ENCODE measurements at regions not wholly inside any gene's neighbourhood (a gene's known extent, or its start where the extent isn't known, plus 50 kb on each side); places are given as distances from the start of the nearest gene placed in this dataset.

DNA sequence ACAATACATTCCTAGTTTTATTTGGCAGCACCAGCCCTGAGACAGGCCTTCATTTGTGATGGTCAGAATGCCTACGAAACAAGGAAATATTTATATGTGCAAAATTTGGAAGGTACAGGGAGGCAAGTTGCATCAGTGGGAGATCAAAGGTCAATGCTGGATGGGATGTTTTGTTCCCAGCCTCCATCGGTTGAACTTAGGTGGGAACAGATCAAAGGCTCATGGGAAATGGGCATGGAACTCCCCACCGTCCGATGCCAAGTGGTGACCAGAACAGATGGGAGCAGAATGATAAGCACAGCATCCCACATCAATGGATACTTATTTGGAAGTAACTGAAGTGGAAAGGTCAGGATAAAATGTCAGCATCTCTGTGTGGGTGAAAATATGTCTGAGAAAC is 177.7 kb upstream of the TNFAIP3 start:
- no peak for DNase-seq

GRCh38 chr6:137690034-137690433 is 177.0 kb upstream of the TNFAIP3 start:
- DNase-seq = no peak

GRCh38 chr6:137690721-137691120 is 176.3 kb upstream of the TNFAIP3 start:
- DNase-seq = no peak

- no peak for DNase-seq
Measured at GRCh38 chr6:137692308-137692707, 174.8 kb upstream of the TNFAIP3 start.

GRCh38 chr6:137692806-137693205 is 174.3 kb upstream of the TNFAIP3 start:
- no peak for DNase-seq

- DNase-seq = no peak
Measured at GRCh38 chr6:137693711-137694110, 173.3 kb upstream of the TNFAIP3 start.

DNA sequence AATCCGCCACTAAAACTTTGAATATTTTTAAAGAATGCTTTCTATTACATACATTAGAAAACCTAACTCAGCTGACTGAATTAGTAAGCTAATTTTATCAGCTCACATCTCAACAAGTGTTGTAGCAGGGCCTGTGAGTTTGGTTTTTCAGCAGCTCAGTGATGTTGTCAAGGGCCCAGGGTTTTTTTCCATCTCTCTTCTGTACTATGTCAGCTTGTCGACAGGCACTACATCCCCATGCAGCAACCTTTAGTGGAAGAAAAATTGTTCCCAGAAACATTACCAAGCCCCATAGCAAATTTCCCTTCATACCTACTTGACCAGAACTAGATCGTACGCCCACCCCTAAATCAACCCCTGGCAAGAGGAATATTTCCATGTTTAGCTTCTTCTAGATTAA is 170.3 kb upstream of the TNFAIP3 start:
- DNase-seq = no peak

DNA sequence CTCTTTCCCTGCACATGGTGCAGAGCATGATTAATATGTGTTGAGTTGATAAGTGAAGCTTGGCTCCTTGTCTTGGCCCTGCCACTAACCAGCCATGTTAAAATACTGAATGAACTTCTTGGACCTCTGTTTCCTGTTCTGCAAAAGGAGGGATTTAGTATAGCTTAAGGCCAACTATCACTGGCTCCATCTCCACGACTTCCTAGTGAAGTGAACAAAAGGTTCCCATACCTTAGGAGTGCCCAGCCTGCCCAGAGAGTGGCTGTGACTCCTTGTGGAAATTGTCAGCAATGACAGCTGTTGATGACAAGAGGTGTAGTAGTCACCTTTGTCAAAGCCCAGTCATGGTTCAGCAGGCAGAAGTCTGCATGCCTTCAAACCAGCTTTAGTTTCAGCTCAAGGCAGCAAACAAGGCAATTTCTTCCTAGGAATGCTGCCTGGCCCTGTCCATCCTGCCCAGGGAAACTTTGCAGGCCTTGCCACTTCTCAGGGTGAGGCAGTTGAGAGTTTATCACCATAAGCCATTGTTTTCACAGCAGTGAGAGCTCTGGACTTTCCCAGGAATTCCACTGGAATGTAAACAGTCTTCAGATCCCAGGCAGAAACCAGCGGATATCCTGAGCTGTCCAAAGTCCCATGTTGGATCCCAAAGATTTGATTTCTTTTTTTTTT is 169.7 kb upstream of the TNFAIP3 start:
- no peak for DNase-seq

- DNase-seq = peak in 14 of 56 donors; percentile 0 to 44 (median 5)
Measured at GRCh38 chr6:137698636-137699030, 168.4 kb upstream of the TNFAIP3 start.

- peak in 3 of 56 donors; percentile 1 to 9 (median 5) for DNase-seq
Measured at GRCh38 chr6:137699031-137699683, 167.9 kb upstream of the TNFAIP3 start.

DNA sequence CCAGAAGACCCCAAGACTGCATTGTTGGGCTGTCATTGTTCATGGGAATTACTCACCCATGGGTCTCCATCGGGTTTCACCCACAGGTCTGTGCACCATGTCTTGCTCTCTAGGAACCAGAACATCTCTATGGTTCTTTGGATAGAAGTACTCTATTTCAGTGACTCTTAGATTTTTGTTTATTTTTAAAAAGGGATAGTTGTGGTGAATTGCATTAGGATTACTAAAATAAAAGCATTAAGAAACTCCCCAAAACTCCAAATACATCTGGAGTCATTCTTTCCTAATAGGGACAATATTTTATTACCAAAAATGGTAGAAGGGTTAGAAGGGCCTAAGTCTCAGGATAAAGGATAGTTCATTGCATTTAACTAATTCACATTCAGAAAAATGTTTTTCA is 166.9 kb upstream of the TNFAIP3 start:
- DNase-seq = no peak

- DNase-seq = no peak
Measured at GRCh38 chr6:137700751-137701477, 166.1 kb upstream of the TNFAIP3 start.

GRCh38 chr6:137701942-137702341 is 165.1 kb upstream of the TNFAIP3 start:
- no peak for DNase-seq

DNA sequence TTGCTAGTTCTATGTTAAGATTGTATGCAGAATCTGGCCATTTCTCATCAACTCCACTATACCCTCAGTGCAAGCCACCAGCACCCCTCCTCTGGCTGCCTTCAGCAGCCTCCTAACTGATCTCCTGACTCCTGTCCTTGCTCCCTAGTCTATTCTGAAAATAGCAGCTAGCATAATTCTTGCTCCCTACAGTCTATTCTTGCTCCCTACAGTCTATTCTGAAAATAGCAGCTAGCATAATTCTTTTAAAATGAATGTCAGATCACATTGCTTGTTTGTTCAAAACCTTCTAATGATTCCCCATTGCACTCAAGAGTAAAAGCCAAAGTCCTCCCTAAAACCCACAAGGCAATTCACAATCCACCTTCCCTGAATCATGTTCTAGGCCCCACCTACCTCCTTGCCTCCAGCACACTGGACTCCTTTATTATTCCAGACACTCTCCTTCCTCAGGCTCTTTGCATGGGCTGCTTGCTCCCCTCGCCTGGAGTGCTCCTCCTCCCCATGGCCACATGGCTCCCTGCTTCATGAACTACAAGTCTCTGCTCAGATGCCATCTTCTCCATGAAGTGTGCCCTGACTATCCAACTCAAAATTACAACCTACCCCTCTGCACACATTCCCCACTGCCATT is 164.2 kb upstream of the TNFAIP3 start:
- DNase-seq = no peak

GRCh38 chr6:137704802-137705159 is 162.3 kb upstream of the TNFAIP3 start:
- DNase-seq = no peak

DNA sequence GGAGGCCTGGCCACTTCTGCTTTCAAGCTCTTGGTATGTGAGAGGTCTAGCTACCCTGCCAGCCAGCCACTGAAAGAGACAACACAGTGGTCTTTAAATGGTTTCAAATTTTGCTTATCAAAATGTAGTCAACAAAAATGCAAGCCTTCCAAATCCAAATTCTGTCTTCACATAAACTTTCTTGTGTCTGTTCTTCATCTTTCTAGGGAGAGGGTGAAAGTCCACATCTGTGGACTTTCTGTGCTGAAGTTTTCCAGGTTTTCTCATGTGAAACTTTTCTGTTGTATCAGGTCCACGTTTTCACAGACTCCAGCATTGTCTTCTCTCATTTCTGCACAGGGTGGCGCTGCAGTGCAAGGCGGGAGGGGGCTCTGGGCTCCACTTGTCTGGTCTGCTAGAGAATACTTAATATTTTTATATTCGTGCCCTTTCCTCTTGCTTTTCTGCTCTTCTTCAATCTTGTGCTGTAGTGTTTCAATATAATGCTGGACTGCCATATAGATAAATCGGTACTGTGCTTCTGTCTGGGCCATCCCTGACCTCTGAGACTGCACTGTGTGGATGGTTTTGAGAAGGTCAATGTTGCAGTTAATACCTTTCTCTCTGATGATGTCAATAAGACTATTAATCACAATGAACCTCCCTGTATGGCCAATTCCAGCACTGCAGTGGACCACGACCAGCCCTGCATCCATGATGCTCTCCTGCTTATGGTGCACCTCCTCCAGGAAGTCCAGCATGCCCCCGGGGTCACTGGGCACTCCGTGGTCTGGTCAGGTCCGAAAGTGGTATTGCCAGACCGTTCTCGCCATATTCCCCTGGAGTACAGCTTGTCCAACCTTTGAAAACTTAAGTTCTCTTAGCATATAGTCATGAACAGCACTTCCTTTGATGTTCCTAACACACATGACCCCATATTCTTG is 161.6 kb upstream of the TNFAIP3 start:
- DNase-seq = peak in 15 of 56 donors; percentile 2 to 42 (median 14)

DNA sequence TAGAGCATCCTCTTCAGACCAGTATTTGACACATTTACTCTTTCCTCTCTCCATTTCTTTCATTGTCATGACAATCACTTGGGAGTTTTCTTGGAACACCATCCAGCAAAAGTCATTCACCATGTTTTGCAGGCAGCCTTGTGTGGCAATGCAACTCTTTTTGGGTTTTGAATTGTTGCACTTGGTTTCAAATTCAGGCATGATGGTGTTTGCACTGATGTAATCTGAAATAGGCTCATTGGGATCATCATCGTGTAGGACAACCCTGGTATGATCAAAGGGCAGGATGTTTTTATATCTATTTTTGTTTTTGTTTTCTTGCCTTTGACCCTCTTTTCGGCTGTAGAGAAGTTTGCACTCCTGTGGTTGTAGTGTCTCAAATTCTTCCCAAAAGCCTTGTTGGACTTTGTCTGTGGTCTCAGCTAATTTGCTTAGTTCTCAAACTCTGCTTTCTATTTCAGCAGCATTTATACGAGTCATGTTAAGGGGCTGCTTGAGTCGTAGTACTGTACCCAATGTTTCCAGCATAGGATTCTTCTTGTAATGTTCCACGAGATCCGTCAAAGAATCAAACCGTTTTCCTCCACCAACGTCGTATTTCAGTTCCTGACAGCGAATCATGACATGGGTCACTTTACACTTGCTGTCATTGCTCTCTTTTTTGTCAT is 160.8 kb upstream of the TNFAIP3 start:
- no peak for DNase-seq

GRCh38 chr6:137707038-137707589 is 159.9 kb upstream of the TNFAIP3 start:
- no peak for DNase-seq

- DNase-seq = peak in 20 of 56 donors; percentile 3 to 56 (median 20)
Measured at GRCh38 chr6:137707590-137708360, 159.3 kb upstream of the TNFAIP3 start.

Measured in amygdala (tissue), 56 donors.